ENCODE measurements at regions not wholly inside any gene's neighbourhood (a gene's known extent, or its start where the extent isn't known, plus 50 kb on each side); places are given as distances from the start of the nearest gene placed in this dataset.
"Not testable (repeated sequence)": the region's sequence is repeated elsewhere in the genome, so short reads cannot be mapped to it uniquely, and the experiment has no call there.

GRCh38 chr6:68160348-68160747 is 474.7 kb upstream of the ADGRB3 start:
- intact Hi-C loops (cut with micrococcal nuclease), result no loop called here

- intact Hi-C loops (cut with micrococcal nuclease), result no loop called here
Observed at GRCh38 chr6:68159433-68159832, 475.6 kb upstream of the ADGRB3 start.

GRCh38 chr6:68158256-68158655 is 476.8 kb upstream of the ADGRB3 start:
- intact Hi-C loops (cut with micrococcal nuclease), result no loop called here

GRCh38 chr6:68144667-68145066 is 490.4 kb upstream of the ADGRB3 start:
- intact Hi-C loops (cut with micrococcal nuclease), result no loop called here

GRCh38 chr6:68141190-68141589 is 493.9 kb upstream of the ADGRB3 start:
- intact Hi-C loops (cut with micrococcal nuclease), result no loop called here

GRCh38 chr6:68139130-68139529 is 496.0 kb upstream of the ADGRB3 start:
- intact Hi-C loops (cut with micrococcal nuclease), result no loop called here

- intact Hi-C loops (cut with micrococcal nuclease), result no loop called here
Observed at GRCh38 chr6:68134796-68135195, 500.3 kb upstream of the ADGRB3 start.

GRCh38 chr6:68128211-68128610 is 506.9 kb upstream of the ADGRB3 start:
- intact Hi-C loops (cut with micrococcal nuclease), result no loop called here

GRCh38 chr6:68127074-68127473 is 508.0 kb upstream of the ADGRB3 start:
- intact Hi-C loops (cut with micrococcal nuclease), result no loop called here

GRCh38 chr6:68126089-68126749 is 508.9 kb upstream of the ADGRB3 start:
- intact Hi-C loops (cut with micrococcal nuclease), result no loop called here

GRCh38 chr6:68122975-68123374 is 512.1 kb upstream of the ADGRB3 start:
- intact Hi-C loops (cut with micrococcal nuclease), result not testable (repeated sequence)

- intact Hi-C loops (cut with micrococcal nuclease), result no loop called here
Observed at GRCh38 chr6:68122032-68122431, 513.0 kb upstream of the ADGRB3 start.

GRCh38 chr6:68120954-68121353 is 514.1 kb upstream of the ADGRB3 start:
- intact Hi-C loops (cut with micrococcal nuclease), result not testable (repeated sequence)

GRCh38 chr6:68114463-68115047 is 520.5 kb upstream of the ADGRB3 start:
- intact Hi-C loops (cut with micrococcal nuclease), result no loop called here

GRCh38 chr6:68108233-68108835 is 526.7 kb upstream of the ADGRB3 start:
- intact Hi-C loops (cut with micrococcal nuclease), result no loop called here

- intact Hi-C loops (cut with micrococcal nuclease), result no loop called here
Observed at GRCh38 chr6:68094070-68094469, 541.0 kb upstream of the ADGRB3 start.

GRCh38 chr6:68087399-68088133 is 547.5 kb upstream of the ADGRB3 start:
- intact Hi-C loops (cut with micrococcal nuclease), result no loop called here

GRCh38 chr6:68086199-68086598 is 548.9 kb upstream of the ADGRB3 start:
- intact Hi-C loops (cut with micrococcal nuclease), result no loop called here

GRCh38 chr6:68085599-68085998 is 549.5 kb upstream of the ADGRB3 start:
- intact Hi-C loops (cut with micrococcal nuclease), result not testable (repeated sequence)

GRCh38 chr6:68082086-68082485 is 553.0 kb upstream of the ADGRB3 start:
- intact Hi-C loops (cut with micrococcal nuclease), result no loop called here

- intact Hi-C loops (cut with micrococcal nuclease), result no loop called here
Observed at GRCh38 chr6:68080074-68080473, 555.0 kb upstream of the ADGRB3 start.

GRCh38 chr6:68077661-68078060 is 557.4 kb upstream of the ADGRB3 start:
- intact Hi-C loops (cut with micrococcal nuclease), result no loop called here
